Common myeloid progenitor, CD34-positive (primary cell): ENCODE measurements at regions not wholly inside any gene's neighbourhood (a gene's known extent, or its start where the extent isn't known, plus 50 kb on each side); places are given as distances from the start of the nearest gene placed in this dataset.

ENCODE experiments used
- CTCF ChIA-PET: fragments of 350-600 bp; sonication (Branson Sonifier 250); formaldehyde crosslinking; loops from one replicate; lab custom pipeline; 2021; ENCODE audit warnings: antibody characterized with exemption; lab: Charles Lee
- POLR2A ChIA-PET: fragments of 350-600 bp; sonication (Branson Sonifier 250); formaldehyde crosslinking; loops from one replicate; lab custom pipeline; 2021; ENCODE audit warnings: antibody characterized with exemption; lab: Charles Lee
- DNase-seq, 3 donors: peaks; one replicate each; pipeline versions ENCODE4 v3.0.0 to v3.0.0-alpha.2; 2013
- H3K27ac ChIP-seq, 2 experiments: 1 replicate in 1 of 2; 2 replicates in 1 of 2; pipeline ENCODE4 v1.7.0; 2013; ENCODE audit warnings: inconsistent platforms in 2 of 2, low read length in 2 of 2, mild to moderate bottlenecking in 2 of 2, low read depth in 1 of 2, moderate library complexity in 1 of 2; ENCODE audit not compliant: severe bottlenecking in 2 of 2, insufficient read depth in 1 of 2, poor library complexity in 1 of 2
- H3K27me3 ChIP-seq, 5 experiments: replicated peaks in 2 of 5; 1 replicate in 3 of 5; 2 replicates in 2 of 5; pipeline versions ENCODE4 v1.6.1 to v1.7.0; 2013; ENCODE audit warnings: low read length in 4 of 5, mild to moderate bottlenecking in 2 of 5, moderate library complexity in 2 of 5, inconsistent platforms in 1 of 5; ENCODE audit not compliant: insufficient read depth in 5 of 5, control insufficient read depth in 4 of 5
- H3K36me3 ChIP-seq, 4 experiments: 1 replicate in 2 of 4; 2 replicates in 2 of 4; pipeline versions ENCODE4 v1.6.1 to v1.7.0; 2013; ENCODE audit warnings: low read length in 3 of 4, control low read depth in 1 of 4, mild to moderate bottlenecking in 1 of 4; ENCODE audit not compliant: control insufficient read depth in 4 of 4, insufficient read depth in 4 of 4
- H3K4me1 ChIP-seq, 4 experiments: 1 replicate in 3 of 4; 2 replicates in 1 of 4; pipeline versions ENCODE4 v1.6.1 to v1.7.1; 2013; ENCODE audit warnings: low read length in 3 of 4, mild to moderate bottlenecking in 3 of 4, control low read depth in 1 of 4, inconsistent platforms in 1 of 4, moderate library complexity in 1 of 4; ENCODE audit not compliant: control insufficient read depth in 4 of 4, insufficient read depth in 4 of 4; ENCODE audit errors: control extremely low read depth in 1 of 4
- H3K4me3 ChIP-seq, 7 experiments: 1 replicate in 4 of 7; 2 replicates in 3 of 7; pipeline versions ENCODE4 v1.5.1 to v1.7.0; 2013; ENCODE audit warnings: mild to moderate bottlenecking in 7 of 7, low read length in 6 of 7, moderate library complexity in 6 of 7, inconsistent platforms in 2 of 7, low read depth in 2 of 7, control low read depth in 1 of 7; ENCODE audit not compliant: insufficient read depth in 4 of 7, control insufficient read depth in 1 of 7; ENCODE audit errors: extremely low read depth in 1 of 7
- H3K9me3 ChIP-seq, 5 experiments: 1 replicate in 4 of 5; 2 replicates in 1 of 5; pipeline versions ENCODE4 v1.6.1 to v1.7.1; 2013; ENCODE audit warnings: low read length in 4 of 5, mild to moderate bottlenecking in 2 of 5, inconsistent platforms in 1 of 5, low read depth in 1 of 5, moderate library complexity in 1 of 5; ENCODE audit not compliant: control insufficient read depth in 4 of 5, insufficient read depth in 2 of 5; ENCODE audit errors: control extremely low read depth in 1 of 5
- WGBS: methylation state at CpG from one replicate; pipeline ENCODE4 v1.1.5; 2013; ENCODE audit not compliant: insufficient coverage; 5-methylcytosine and 5-hydroxymethylcytosine counted together

GRCh38 chr12:30482650-30483049 is 213.0 kb downstream of the IPO8 start:
- ChIA-PET CTCF (no interaction called here), POLR2A (no interaction called here)
- H3K27me3 ChIP-seq: peaks cover 0 to 2% (median 0%) of the 10 kb centered on the region in 5 experiments
- DNase-seq: no peak
- no peaks in the 10 kb centered on the region for H3K9me3 ChIP-seq
- no peak overlapping the region for H3K4me3 ChIP-seq
- no peaks in the 10 kb centered on the region for H3K36me3 ChIP-seq
- H3K27ac ChIP-seq: no peak overlapping the region
- 100% methylated on average over 1 of the region's 1 CpG for WGBS
- H3K4me1 ChIP-seq: no peaks in the 10 kb centered on the region

- no peaks in the 10 kb centered on the region for H3K36me3 ChIP-seq
- CTCF ChIA-PET: no interaction called here
These were observed 222.4 kb downstream of the IPO8 start for GRCh38 chr12:30473274-30473673.

GRCh38 chr12:30466093-30466585 is 229.5 kb downstream of the IPO8 start:
- H3K27me3 ChIP-seq: no peaks in the 10 kb centered on the region
- POLR2A ChIA-PET: no interaction called here
- 63% methylated on average over 1 of the region's 4 CpGs for WGBS
- no peak overlapping the region for H3K4me3 ChIP-seq
- no peak overlapping the region for H3K27ac ChIP-seq
- CTCF ChIA-PET: no interaction called here
- H3K36me3 ChIP-seq: no peaks in the 10 kb centered on the region
- DNase-seq: no peak
- H3K9me3 ChIP-seq: peaks cover 0 to 3% (median 0%) of the 10 kb centered on the region in 5 experiments
- no peaks in the 10 kb centered on the region for H3K4me1 ChIP-seq

More at GRCh38 chr12:30473274-30473673, 222.4 kb downstream of the IPO8 start:
- H3K27me3 ChIP-seq: no peaks in the 10 kb centered on the region
- H3K9me3 ChIP-seq: peaks cover 0 to 3% (median 3%) of the 10 kb centered on the region in 5 experiments
- H3K4me3 ChIP-seq: no peak overlapping the region
- no peaks in the 10 kb centered on the region for H3K4me1 ChIP-seq
- no CpG with 5 or more reads among the region's 2 CpGs for WGBS
- POLR2A ChIA-PET: no interaction called here
- no peak for DNase-seq
- no peak overlapping the region for H3K27ac ChIP-seq

GRCh38 chr12:30463636-30464035 is 232.0 kb downstream of the IPO8 start:
- ChIA-PET POLR2A (no interaction called here), CTCF (no interaction called here)
- no peak for DNase-seq
- Histone ChIP-seq H3K9me3 (no peaks in the 10 kb centered on the region), H3K4me1 (no peaks in the 10 kb centered on the region), H3K27me3 (no peaks in the 10 kb centered on the region), H3K4me3 (no peak overlapping the region), H3K27ac (no peak overlapping the region), H3K36me3 (no peaks in the 10 kb centered on the region)
- 93% methylated on average over 2 of the region's 2 CpGs for WGBS

GRCh38 chr12:30462249-30462648 is 233.4 kb downstream of the IPO8 start:
- no peak for DNase-seq
- POLR2A ChIA-PET: no interaction called here
- 89% methylated on average over 1 of the region's 1 CpG for WGBS
- Histone ChIP-seq H3K27ac (no peak overlapping the region), H3K27me3 (no peaks in the 10 kb centered on the region), H3K4me3 (no peak overlapping the region), H3K9me3 (no peaks in the 10 kb centered on the region), H3K4me1 (no peaks in the 10 kb centered on the region), H3K36me3 (no peaks in the 10 kb centered on the region)
- CTCF ChIA-PET: no interaction called here

- no peaks in the 10 kb centered on the region for H3K36me3 ChIP-seq
- no peaks in the 10 kb centered on the region for H3K9me3 ChIP-seq
- H3K27me3 ChIP-seq: no peaks in the 10 kb centered on the region
- CTCF ChIA-PET: no interaction called here
- no peak for DNase-seq
- POLR2A ChIA-PET: no interaction called here
- no peak overlapping the region for H3K27ac ChIP-seq
- H3K4me3 ChIP-seq: no peak overlapping the region
- H3K4me1 ChIP-seq: no peaks in the 10 kb centered on the region
These were observed 234.5 kb downstream of the IPO8 start for GRCh38 chr12:30461026-30461615.

GRCh38 chr12:30458453-30458852 is 237.2 kb downstream of the IPO8 start:
- no peak for DNase-seq
- POLR2A ChIA-PET: no interaction called here
- Histone ChIP-seq H3K27ac (no peak overlapping the region), H3K4me1 (no peaks in the 10 kb centered on the region), H3K9me3 (no peaks in the 10 kb centered on the region), H3K4me3 (no peak overlapping the region), H3K36me3 (no peaks in the 10 kb centered on the region), H3K27me3 (no peaks in the 10 kb centered on the region)
- 100% methylated on average over 2 of the region's 3 CpGs for WGBS
- CTCF ChIA-PET: no interaction called here
